ENCODE measurements at regions not wholly inside any gene's neighbourhood (a gene's known extent, or its start where the extent isn't known, plus 50 kb on each side); places are given as distances from the start of the nearest gene placed in this dataset.

- ATAC-seq (no peak), DNase-seq (no peak)
- intact Hi-C loops (cut with DNase I): no loop called here
- no peaks in the 10 kb centered on the region for H3K27me3 ChIP-seq
- H3K4me3 ChIP-seq: no peak overlapping the region
- H3K4me1 ChIP-seq: peaks cover 0 to 22% (median 12%) of the 10 kb centered on the region in 12 donors
- H3K9me3 ChIP-seq: peaks cover 0 to 6% (median 0%) of the 10 kb centered on the region in 12 donors
- TF ChIP-seq POLR2A (IDR thresholded peaks at IDR 0.05) (no peak), CTCF (IDR thresholded peaks at IDR 0.05) (no peak)
- no peaks in the 10 kb centered on the region for H3K36me3 ChIP-seq
- H3K27ac ChIP-seq: no peak overlapping the region
- WGBS, 4 donors: 82 to 93% (median 89%) methylated on average over 2 of the region's 2 CpGs
These were observed 221.3 kb upstream of the SLCO3A1 start for GRCh38 chr15:91632176-91632575.

GRCh38 chr15:91632981-91633380 is 220.5 kb upstream of the SLCO3A1 start:
- H3K36me3 ChIP-seq: no peaks in the 10 kb centered on the region
- H3K4me1 ChIP-seq: peaks cover 0 to 14% (median 6%) of the 10 kb centered on the region in 12 donors
- 81 to 91% (median 83%) methylated on average over 9 of the region's 9 CpGs for WGBS, 4 donors
- H3K9me3 ChIP-seq: peaks cover 0 to 6% (median 0%) of the 10 kb centered on the region in 12 donors
- intact Hi-C loops (cut with DNase I): no loop called here
- no peak overlapping the region for H3K27ac ChIP-seq
- TF ChIP-seq CTCF (IDR thresholded peaks at IDR 0.05) (no peak), POLR2A (IDR thresholded peaks at IDR 0.05) (no peak)
- DNase-seq (no peak), ATAC-seq (no peak)
- no peak overlapping the region for H3K4me3 ChIP-seq
- no peaks in the 10 kb centered on the region for H3K27me3 ChIP-seq

GRCh38 chr15:91634179-91634578 is 219.3 kb upstream of the SLCO3A1 start:
- no peaks in the 10 kb centered on the region for H3K36me3 ChIP-seq
- DNase-seq (no peak), ATAC-seq (no peak)
- H3K9me3 ChIP-seq: peaks cover 0 to under 1% (median 0%) of the 10 kb centered on the region in 12 donors
- no peaks in the 10 kb centered on the region for H3K27me3 ChIP-seq
- intact Hi-C loops (cut with DNase I): no loop called here
- H3K4me1 ChIP-seq: peaks cover 0 to 4% (median 0%) of the 10 kb centered on the region in 12 donors
- TF ChIP-seq POLR2A (IDR thresholded peaks at IDR 0.05): no peak
- TF ChIP-seq CTCF (IDR thresholded peaks at IDR 0.05): no peak
- no peak overlapping the region for H3K27ac ChIP-seq
- no peak overlapping the region for H3K4me3 ChIP-seq
- WGBS, 4 donors: 76 to 98% (median 91%) methylated on average over 3 of the region's 3 CpGs

GRCh38 chr15:91635080-91635479 is 218.4 kb upstream of the SLCO3A1 start:
- DNase-seq (no peak), ATAC-seq (no peak)
- TF ChIP-seq CTCF (IDR thresholded peaks at IDR 0.05): no peak
- TF ChIP-seq POLR2A (IDR thresholded peaks at IDR 0.05): no peak
- Histone ChIP-seq H3K4me3 (no peak overlapping the region), H3K4me1 (peaks cover 0 to 4% (median 0%) of the 10 kb centered on the region in 12 donors), H3K27ac (no peak overlapping the region), H3K36me3 (no peaks in the 10 kb centered on the region), H3K9me3 (peaks cover 0 to 7% (median 2%) of the 10 kb centered on the region in 12 donors), H3K27me3 (no peaks in the 10 kb centered on the region)
- intact Hi-C loops (cut with DNase I): no loop called here
- WGBS, 4 donors: 49 to 73% (median 59%) methylated on average over 2 of the region's 2 CpGs

Measured in heart left ventricle (tissue), 16 donors.